ENCODE measurements at regions not wholly inside any gene's neighbourhood (a gene's known extent, or its start where the extent isn't known, plus 50 kb on each side); places are given as distances from the start of the nearest gene placed in this dataset.

GRCh38 chr9:86846656-86847055 is 100.7 kb downstream of the GAS1 start:
- TF ChIP-seq CTCF (IDR thresholded peaks at IDR 0.05; ENCODE audit: insufficient read depth, low read length, poor library complexity, severe bottlenecking) (no peak), EZH2phosphoT487 (conservative IDR thresholded peaks at IDR 0.05; ENCODE audit: low read length) (no peak)
